Neural crest cell (in vitro differentiated cells): ENCODE measurements at regions not wholly inside any gene's neighbourhood (a gene's known extent, or its start where the extent isn't known, plus 50 kb on each side); places are given as distances from the start of the nearest gene placed in this dataset.
"Not testable (repeated sequence)": the region's sequence is repeated elsewhere in the genome, so short reads cannot be mapped to it uniquely, and the experiment has no call there.

Experiments
- DNase-seq: peaks from one replicate; pipeline ENCODE4 v3.0.0; 2021; ENCODE audit warnings: low read depth, mixed read lengths, low spot score
- H3K27ac Mint-ChIP-seq: one replicate; pipeline ENCODE4 v1.8.0; 2021; ENCODE audit warnings: mild to moderate bottlenecking, mixed read lengths; ENCODE audit not compliant: unreplicated experiment
- H3K27me3 Mint-ChIP-seq: 2 replicates; pipeline ENCODE4 v1.8.0; 2021; ENCODE audit warnings: low read depth, mild to moderate bottlenecking, mixed read lengths
- H3K36me3 Mint-ChIP-seq: 2 replicates; pipeline ENCODE4 v1.8.0; 2021; ENCODE audit warnings: low read depth, mild to moderate bottlenecking, mixed read lengths
- H3K4me1 Mint-ChIP-seq: 2 replicates; pipeline ENCODE4 v1.8.0; 2021; ENCODE audit warnings: mixed read lengths
- H3K4me3 Mint-ChIP-seq: one replicate; pipeline ENCODE4 v1.8.0; 2021; ENCODE audit warnings: mild to moderate bottlenecking, mixed read lengths
- H3K9me3 Mint-ChIP-seq: 2 replicates; pipeline ENCODE4 v1.8.0; 2021; ENCODE audit warnings: mixed read lengths
- CTCF ChIP-seq: fragments of 200-600 bp; sonication (generic); conservative IDR thresholded peaks from 2 replicates; pipeline ENCODE4 v1.5.0; 2021; ENCODE audit warnings: antibody characterized with exemption, mild to moderate bottlenecking

GRCh38 chr13:70527599-70527998 is 419.3 kb upstream of the KLHL1 start:
- H3K4me3 Mint-ChIP-seq, result no peak overlapping the region
- H3K27me3 Mint-ChIP-seq, result no peaks in the 10 kb centered on the region
- no peaks in the 10 kb centered on the region for H3K4me1 Mint-ChIP-seq
- TF ChIP-seq CTCF, result no peak
- no peak for DNase-seq
- no peaks in the 10 kb centered on the region for H3K9me3 Mint-ChIP-seq
- no peaks in the 10 kb centered on the region for H3K36me3 Mint-ChIP-seq
- H3K27ac Mint-ChIP-seq, result no peak overlapping the region

- no peak for TF ChIP-seq CTCF
- Mint-ChIP-seq H3K36me3 (no peaks in the 10 kb centered on the region), H3K27ac (no peak overlapping the region), H3K4me1 (peaks cover 22% of the 10 kb centered on the region), H3K4me3 (no peak overlapping the region), H3K9me3 (no peaks in the 10 kb centered on the region), H3K27me3 (no peaks in the 10 kb centered on the region)
- DNase-seq, result no peak
Observed at GRCh38 chr13:70523622-70524021, 415.4 kb upstream of the KLHL1 start.

GRCh38 chr13:70520275-70521036 is 412.2 kb upstream of the KLHL1 start:
- no peak for DNase-seq
- no peaks in the 10 kb centered on the region for H3K36me3 Mint-ChIP-seq
- H3K9me3 Mint-ChIP-seq, result no peaks in the 10 kb centered on the region
- no peaks in the 10 kb centered on the region for H3K27me3 Mint-ChIP-seq
- no peak for TF ChIP-seq CTCF
- H3K27ac Mint-ChIP-seq, result peak overlapping the region; percentile 58
- H3K4me3 Mint-ChIP-seq, result no peak overlapping the region
- H3K4me1 Mint-ChIP-seq, result peaks cover 28% of the 10 kb centered on the region

- Mint-ChIP-seq H3K9me3 (no peaks in the 10 kb centered on the region), H3K4me1 (peaks cover 28% of the 10 kb centered on the region), H3K27ac (peak overlapping the region; percentile 50), H3K27me3 (no peaks in the 10 kb centered on the region), H3K36me3 (no peaks in the 10 kb centered on the region), H3K4me3 (no peak overlapping the region)
- no peak for DNase-seq
- TF ChIP-seq CTCF, result no peak
Observed at GRCh38 chr13:70518081-70518480, 409.8 kb upstream of the KLHL1 start.

- H3K36me3 Mint-ChIP-seq, result no peaks in the 10 kb centered on the region
- H3K27ac Mint-ChIP-seq, result no peak overlapping the region
- H3K9me3 Mint-ChIP-seq, result no peaks in the 10 kb centered on the region
- no peak for TF ChIP-seq CTCF
- H3K4me3 Mint-ChIP-seq, result no peak overlapping the region
- H3K27me3 Mint-ChIP-seq, result no peaks in the 10 kb centered on the region
- DNase-seq, result no peak
- H3K4me1 Mint-ChIP-seq, result peaks cover 28% of the 10 kb centered on the region
Observed at GRCh38 chr13:70516226-70516625, 408.0 kb upstream of the KLHL1 start.

- H3K4me3 Mint-ChIP-seq, H3K27me3 Mint-ChIP-seq, H3K36me3 Mint-ChIP-seq, H3K9me3 Mint-ChIP-seq, H3K4me1 Mint-ChIP-seq, DNase-seq, H3K27ac Mint-ChIP-seq: not testable (repeated sequence)
Observed at GRCh38 chr13:70511861-70512417, 403.7 kb upstream of the KLHL1 start.
